GM18508 (cell line): ENCODE measurements at regions not wholly inside any gene's neighbourhood (a gene's known extent, or its start where the extent isn't known, plus 50 kb on each side); places are given as distances from the start of the nearest gene placed in this dataset.

Experiments
- ATAC-seq: cut with Tn5 transposase; IDR thresholded peaks from one replicate; pipeline ENCODE4 v1.9.1; 2021; ENCODE audit warnings: moderate number of reproducible peaks; ENCODE audit not compliant: insufficient read depth, unreplicated experiment

- no peak for ATAC-seq
These were observed 1315.2 kb downstream of the LRFN5 start for GRCh38 chr14:42921901-42922300.

GRCh38 chr14:42918615-42919014 is 1311.9 kb downstream of the LRFN5 start:
- ATAC-seq: no peak

GRCh38 chr14:42911642-42912041 is 1305.0 kb downstream of the LRFN5 start:
- no peak for ATAC-seq

GRCh38 chr14:42909659-42910058 is 1303.0 kb downstream of the LRFN5 start:
- ATAC-seq: no peak

GRCh38 chr14:42893183-42893582 is 1286.5 kb downstream of the LRFN5 start:
- no peak for ATAC-seq

GRCh38 chr14:42884100-42884499 is 1277.4 kb downstream of the LRFN5 start:
- ATAC-seq: no peak

- ATAC-seq: no peak
These were observed 1271.0 kb downstream of the LRFN5 start for GRCh38 chr14:42877716-42878115.

GRCh38 chr14:42872786-42873185 is 1266.1 kb downstream of the LRFN5 start:
- no peak for ATAC-seq

GRCh38 chr14:42869681-42870080 is 1263.0 kb downstream of the LRFN5 start:
- ATAC-seq: no peak

- no peak for ATAC-seq
These were observed 1255.4 kb downstream of the LRFN5 start for GRCh38 chr14:42862114-42862513.

GRCh38 chr14:42860371-42860770 is 1253.7 kb downstream of the LRFN5 start:
- ATAC-seq: no peak

GRCh38 chr14:42856106-42856505 is 1249.4 kb downstream of the LRFN5 start:
- ATAC-seq: no peak

GRCh38 chr14:42855085-42855484 is 1248.4 kb downstream of the LRFN5 start:
- no peak for ATAC-seq

- ATAC-seq: no peak
These were observed 1247.4 kb downstream of the LRFN5 start for GRCh38 chr14:42854061-42854460.

- ATAC-seq: no peak
These were observed 1242.0 kb downstream of the LRFN5 start for GRCh38 chr14:42848652-42849051.

- no peak for ATAC-seq
These were observed 1208.1 kb downstream of the LRFN5 start for GRCh38 chr14:42814817-42815216.

- ATAC-seq: no peak
These were observed 1200.2 kb downstream of the LRFN5 start for GRCh38 chr14:42806909-42807315.

- ATAC-seq: no peak
These were observed 1197.5 kb downstream of the LRFN5 start for GRCh38 chr14:42804141-42804540.

GRCh38 chr14:42802346-42802745 is 1195.7 kb downstream of the LRFN5 start:
- no peak for ATAC-seq

GRCh38 chr14:42792166-42792565 is 1185.5 kb downstream of the LRFN5 start:
- ATAC-seq: no peak

- no peak for ATAC-seq
These were observed 1176.1 kb downstream of the LRFN5 start for GRCh38 chr14:42782754-42783153.

- ATAC-seq: no peak
These were observed 1172.3 kb downstream of the LRFN5 start for GRCh38 chr14:42778984-42779383.

- ATAC-seq: no peak
These were observed 1144.1 kb downstream of the LRFN5 start for GRCh38 chr14:42750771-42751170.
